CD14-positive monocyte (primary cell): ENCODE measurements at regions not wholly inside any gene's neighbourhood (a gene's known extent, or its start where the extent isn't known, plus 50 kb on each side); places are given as distances from the start of the nearest gene placed in this dataset.

Source experiments
- DNase-seq, 3 donors: peaks; one replicate each; pipeline ENCODE4 v3.0.0-alpha.2; 2011 to 2022
- H2AFZ ChIP-seq: 2 replicates; pipeline ENCODE4 v1.6.0; 2012; ENCODE audit warnings: mild to moderate bottlenecking, low read depth, low read length, inconsistent platforms; ENCODE audit not compliant: insufficient read depth, poor library complexity, severe bottlenecking
- H3K27ac ChIP-seq, 2 donors: 1 replicate in 1 of 2; 2 replicates in 1 of 2; pipeline ENCODE4 v1.5.1; 2012 to 2013; ENCODE audit warnings: low read length in 2 of 2, control low read depth in 1 of 2, inconsistent platforms in 1 of 2, low read depth in 1 of 2, mild to moderate bottlenecking in 1 of 2
- H3K27me3 ChIP-seq, 2 donors: one replicate each; pipeline versions ENCODE4 v1.6.0 to v1.6.1; 2011 to 2013; ENCODE audit warnings: low read length in 2 of 2; ENCODE audit not compliant: control insufficient read depth in 2 of 2, insufficient read depth in 2 of 2
- H3K36me3 ChIP-seq, 2 donors: replicated peaks in 1 of 2; 1 replicate in 1 of 2; 2 replicates in 1 of 2; pipeline versions ENCODE4 v1.5.1 to v1.6.1; 2012 to 2013; ENCODE audit warnings: low read length in 2 of 2, control low read depth in 1 of 2, inconsistent platforms in 1 of 2, mild to moderate bottlenecking in 1 of 2; ENCODE audit not compliant: insufficient read depth in 2 of 2, control insufficient read depth in 1 of 2
- H3K4me1 ChIP-seq, 2 donors: 1 replicate in 1 of 2; 2 replicates in 1 of 2; pipeline versions ENCODE4 v1.5.1 to v1.6.1; 2012 to 2013; ENCODE audit warnings: low read length in 2 of 2, control low read depth in 1 of 2, inconsistent platforms in 1 of 2, mild to moderate bottlenecking in 1 of 2, moderate library complexity in 1 of 2; ENCODE audit not compliant: insufficient read depth in 2 of 2, control insufficient read depth in 1 of 2
- H3K4me2 ChIP-seq: replicated peaks from 2 replicates; pipeline ENCODE3; 2012; ENCODE audit warnings: low read length, moderate library complexity, mild to moderate bottlenecking; ENCODE audit not compliant: poor library complexity, severe bottlenecking; ENCODE audit errors: extremely low read depth
- H3K4me3 ChIP-seq, 3 experiments: fragments of 200-600 bp in 1 of 3; sonication (generic) in 1 of 3; replicated peaks in 1 of 3; 1 replicate in 2 of 3; 2 replicates in 1 of 3; pipeline ENCODE4 v1.5.1; 2011 to 2013; ENCODE audit warnings: low read length in 3 of 3, mild to moderate bottlenecking in 3 of 3, control low read depth in 2 of 3, low read depth in 2 of 3, inconsistent platforms in 1 of 3, moderate library complexity in 1 of 3
- H3K79me2 ChIP-seq: 2 replicates; pipeline ENCODE4 v1.6.0; 2012; ENCODE audit warnings: mild to moderate bottlenecking, control low read depth, inconsistent platforms, low read length, moderate library complexity; ENCODE audit not compliant: insufficient read depth
- H3K9ac ChIP-seq: 2 replicates; pipeline ENCODE4 v1.6.0; 2017; ENCODE audit warnings: low read length, mild to moderate bottlenecking; ENCODE audit not compliant: insufficient read depth, poor library complexity, severe bottlenecking
- H3K9me3 ChIP-seq, 2 donors: replicated peaks in 1 of 2; 1 replicate in 1 of 2; 2 replicates in 1 of 2; pipeline versions ENCODE4 v1.5.1 to v1.6.1; 2012 to 2013; ENCODE audit warnings: low read length in 2 of 2, control low read depth in 1 of 2; ENCODE audit not compliant: control insufficient read depth in 1 of 2, insufficient read depth in 1 of 2
- H4K20me1 ChIP-seq: 2 replicates; pipeline ENCODE4 v1.6.0; 2012; ENCODE audit warnings: mild to moderate bottlenecking, low read length, control low read depth, moderate library complexity; ENCODE audit not compliant: insufficient read depth
- H3K27ac Mint-ChIP-seq, 7 donors: one replicate each; pipeline ENCODE4 v1.8.0; 2020; ENCODE audit warnings: mild to moderate bottlenecking in 7 of 7, mixed read lengths in 7 of 7, moderate library complexity in 6 of 7, inconsistent platforms in 2 of 7
- H3K27me3 Mint-ChIP-seq, 3 donors: one replicate each; pipeline ENCODE4 v1.8.0; 2021 to 2022; ENCODE audit warnings: low read depth in 3 of 3, mild to moderate bottlenecking in 3 of 3, mixed read lengths in 3 of 3, moderate library complexity in 3 of 3, inconsistent platforms in 1 of 3
- H3K36me3 Mint-ChIP-seq, 2 donors: one replicate each; pipeline ENCODE4 v1.8.0; 2020; ENCODE audit warnings: mixed read lengths in 2 of 2, inconsistent platforms in 1 of 2, mild to moderate bottlenecking in 1 of 2
- H3K4me1 Mint-ChIP-seq: one replicate; pipeline ENCODE4 v1.8.0; 2020; ENCODE audit warnings: mild to moderate bottlenecking, mixed read lengths
- H3K4me3 Mint-ChIP-seq, 2 donors: one replicate each; pipeline ENCODE4 v1.8.0; 2020; ENCODE audit warnings: mild to moderate bottlenecking in 2 of 2, mixed read lengths in 2 of 2, moderate library complexity in 1 of 2
- H3K9me3 Mint-ChIP-seq, 7 donors: one replicate each; pipeline ENCODE4 v1.8.0; 2020 to 2022; ENCODE audit warnings: mixed read lengths in 7 of 7, mild to moderate bottlenecking in 6 of 7, moderate library complexity in 6 of 7, inconsistent platforms in 2 of 7
- CTCF ChIP-seq: fragments of 200-600 bp; IDR thresholded peaks from one replicate; pipeline ENCODE4 v1.8.0; 2022; ENCODE audit warnings: antibody characterized with exemption, mild to moderate bottlenecking
- WGBS: methylation state at CpG from one replicate; pipeline ENCODE4 v1.1.5; 2013; ENCODE audit warnings: missing lambda C conversion rate; ENCODE audit not compliant: insufficient coverage; 5-methylcytosine and 5-hydroxymethylcytosine counted together
- intact Hi-C, 2 donors: fragments of 100-400 bp; cut with micrococcal nuclease; formaldehyde crosslinking; loops; one replicate each; pipeline versions ENCODE4 v1.15.0 to v1.15.1; 2023

GRCh38 chr4:10942156-10942555 lies 257.6 kb upstream of the CLNK start:
- Histone ChIP-seq H3K27ac (no peak overlapping the region), H3K36me3 (no peaks in the 10 kb centered on the region), H3K27me3 (no peaks in the 10 kb centered on the region), H3K4me1 (no peaks in the 10 kb centered on the region), H3K79me2 (no peaks in the 10 kb centered on the region), H3K9ac (no peak overlapping the region), H4K20me1 (no peaks in the 10 kb centered on the region), H2AFZ (no peak overlapping the region), H3K9me3 (peaks cover 9 to 19% of the 10 kb centered on the region in 2 donors), H3K4me2 (no peak overlapping the region), H3K4me3 (no peak overlapping the region)
- H3K27me3 Mint-ChIP-seq: peaks cover 0 to 2% (median 0%) of the 10 kb centered on the region in 3 donors
- peaks cover 8 to 23% (median 17%) of the 10 kb centered on the region in 7 donors for H3K9me3 Mint-ChIP-seq
- DNase-seq: no peak
- H3K4me1 Mint-ChIP-seq: no peaks in the 10 kb centered on the region
- H3K27ac Mint-ChIP-seq: no peak overlapping the region
- no CpG with 5 or more reads among the region's 1 CpG for WGBS
- intact Hi-C loops: no loop called here
- no peaks in the 10 kb centered on the region for H3K36me3 Mint-ChIP-seq
- TF ChIP-seq CTCF: no peak
- H3K4me3 Mint-ChIP-seq: no peak overlapping the region

- intact Hi-C loops: no loop called here
- Histone ChIP-seq H3K4me2 (no peak overlapping the region), H3K9me3 (no peaks in the 10 kb centered on the region), H2AFZ (no peak overlapping the region), H3K4me3 (no peak overlapping the region), H4K20me1 (no peaks in the 10 kb centered on the region), H3K4me1 (no peaks in the 10 kb centered on the region), H3K27ac (no peak overlapping the region), H3K27me3 (no peaks in the 10 kb centered on the region), H3K36me3 (no peaks in the 10 kb centered on the region), H3K79me2 (no peaks in the 10 kb centered on the region), H3K9ac (no peak overlapping the region)
- no peaks in the 10 kb centered on the region for H3K4me1 Mint-ChIP-seq
- no peaks in the 10 kb centered on the region for H3K36me3 Mint-ChIP-seq
- no CpG with 5 or more reads among the region's 2 CpGs for WGBS
- no peak for DNase-seq
- no peak overlapping the region for H3K27ac Mint-ChIP-seq
- H3K27me3 Mint-ChIP-seq: peaks cover 0 to 2% (median 0%) of the 10 kb centered on the region in 3 donors
- peaks cover 0 to 3% (median 1%) of the 10 kb centered on the region in 7 donors for H3K9me3 Mint-ChIP-seq
- no peak for TF ChIP-seq CTCF
- no peak overlapping the region for H3K4me3 Mint-ChIP-seq
These were observed 245.2 kb upstream of the CLNK start for GRCh38 chr4:10929818-10930217.
